GM12878 (cell line): ENCODE measurements at regions not wholly inside any gene's neighbourhood (a gene's known extent, or its start where the extent isn't known, plus 50 kb on each side); places are given as distances from the start of the nearest gene placed in this dataset.

Experiments used
- ATAC-seq: fragments of 200-7000 bp; cut with Tn5 transposase; 3 replicates; pipeline ENCODE4 v1.9.1; 2020; ENCODE audit warnings: mild to moderate bottlenecking, moderate library complexity
- BruUV-seq: library from RNA; stranded (reverse); fragments of 400-500 nt; replicated peaks from 2 replicates; lab custom pipeline; 2021; lab: Mats Ljungman, UMichigan
- CTCF ChIA-PET: fragments of 300-600 bp; sonication (Branson Sonifier 250); formaldehyde crosslinking; extraction: SDS; loops from one replicate; lab custom pipeline; 2021; ENCODE audit warnings: inconsistent platforms; lab: Yijun Ruan, JAX
- POLR2A ChIA-PET: fragments of 350-600 bp; formaldehyde crosslinking; extraction: SDS; loops from one replicate; lab custom pipeline; 2021; ENCODE audit warnings: inconsistent platforms; lab: Charles Lee
- RAD21 ChIA-PET: fragments of 300-600 bp; sonication (Branson Sonifier 250); formaldehyde crosslinking; loops from one replicate; lab custom pipeline; 2023; ENCODE audit warnings: antibody characterized with exemption; ENCODE audit not compliant: unreplicated experiment; lab: Charles Lee
- SMC1A ChIA-PET: fragments of 300-600 bp; sonication (Branson Sonifier 250); formaldehyde crosslinking; loops from one replicate; lab custom pipeline; 2023; ENCODE audit not compliant: unreplicated experiment, uncharacterized antibody; lab: Charles Lee
- DNase-seq: peaks from one replicate; pipeline ENCODE4 v3.0.0-alpha.2; 2011; ENCODE audit warnings: low read depth, low spot score
- FAIRE-seq: peaks from 3 replicates; lab custom pipeline; 2011; peaks lifted over from hg19 to GRCh38; lab: Jason Lieb, UNC
- H2AFZ ChIP-seq: 2 replicates; pipeline ENCODE4 v1.6.0; 2011; ENCODE audit warnings: low read depth, low read length, control low read depth; ENCODE audit not compliant: control insufficient read depth
- H3K27ac ChIP-seq: 2 replicates; pipeline ENCODE4 v1.5.1; 2011; ENCODE audit warnings: control low read depth; ENCODE audit not compliant: control insufficient read depth, insufficient read depth
- H3K27me3 ChIP-seq, 2 experiments: replicated peaks in 1 of 2; 2 replicates each; pipeline versions ENCODE4 v1.6.0 to v1.6.1; 2011; ENCODE audit warnings: low read length in 1 of 2; ENCODE audit not compliant: control insufficient read depth in 2 of 2, insufficient read depth in 2 of 2
- H3K36me3 ChIP-seq, 2 experiments: 2 replicates each; pipeline ENCODE4 v1.5.1; 2011; ENCODE audit warnings: low read length in 1 of 2; ENCODE audit not compliant: control insufficient read depth in 2 of 2, insufficient read depth in 2 of 2
- H3K4me1 ChIP-seq: 2 replicates; pipeline ENCODE4 v1.6.1; 2011; ENCODE audit warnings: mild to moderate bottlenecking, low read length, moderate library complexity, mixed read lengths; ENCODE audit not compliant: control insufficient read depth, insufficient read depth
- H3K4me2 ChIP-seq: 2 replicates; pipeline ENCODE4 v1.6.0; 2011; ENCODE audit warnings: control low read depth; ENCODE audit not compliant: control insufficient read depth, insufficient read depth
- H3K4me3 ChIP-seq: fragments of 200-600 bp; sonication (generic); 2 replicates; pipeline ENCODE4 v1.5.1; 2016
- H3K79me2 ChIP-seq: 2 replicates; pipeline ENCODE4 v1.6.0; 2011; ENCODE audit warnings: low read length; ENCODE audit not compliant: control insufficient read depth, insufficient read depth
- H3K9ac ChIP-seq: 2 replicates; pipeline ENCODE4 v1.8.0; 2011; ENCODE audit warnings: low read length, control low read depth, mixed read lengths; ENCODE audit not compliant: control insufficient read depth, insufficient read depth
- H3K9me3 ChIP-seq: replicated peaks from 3 replicates; pipeline ENCODE4 v1.5.1; 2011; ENCODE audit warnings: mild to moderate bottlenecking, low read length; ENCODE audit not compliant: control insufficient read depth, insufficient read depth
- H4K20me1 ChIP-seq: 2 replicates; pipeline ENCODE4 v1.6.0; 2011; ENCODE audit not compliant: control insufficient read depth, insufficient read depth
- CHD2 ChIP-seq: IDR thresholded peaks from 2 replicates; pipeline ENCODE4 v1.6.1; 2011; ENCODE audit warnings: low read depth, low read length, improper control_type of control experiment, borderline replicate concordance
- EED ChIP-seq: sonication (generic); IDR thresholded peaks from 2 replicates; pipeline ENCODE4 v1.6.1; 2016; ENCODE audit warnings: antibody characterized with exemption, low read depth
- EGR1 ChIP-seq, 2 experiments: IDR thresholded peaks; 1 replicate in 1 of 2; 2 replicates in 1 of 2; pipeline ENCODE4 v1.6.1; 2011 to 2012; ENCODE audit warnings: low read depth in 2 of 2, low read length in 2 of 2, borderline replicate concordance in 1 of 2, mild to moderate bottlenecking in 1 of 2, moderate library complexity in 1 of 2
- FOS ChIP-seq: IDR thresholded peaks from 3 replicates; pipeline ENCODE4 v1.6.1; 2011; ENCODE audit warnings: borderline replicate concordance; ENCODE audit not compliant: insufficient read length; ENCODE audit errors: extremely low read depth
- HCFC1 ChIP-seq: fragments of 150-350 bp; IDR thresholded peaks from 2 replicates; pipeline ENCODE4 v1.6.1; 2014; ENCODE audit warnings: low read length
- JUND ChIP-seq: IDR thresholded peaks from 2 replicates; pipeline ENCODE4 v1.6.1; 2012; ENCODE audit warnings: low read depth, mild to moderate bottlenecking, low read length, improper control_type of control experiment, moderate library complexity
- PBX3 ChIP-seq: IDR thresholded peaks from 2 replicates; pipeline ENCODE4 v1.6.1; 2011; ENCODE audit warnings: mild to moderate bottlenecking, low read depth, low read length, moderate library complexity; ENCODE audit not compliant: insufficient replicate concordance
- POU2F2 ChIP-seq: IDR thresholded peaks from 3 replicates; pipeline ENCODE4 v1.6.1; 2011; ENCODE audit warnings: low read depth, mild to moderate bottlenecking, low read length, borderline replicate concordance
- RAD51 ChIP-seq: fragments of 450-650 bp; IDR thresholded peaks from 2 replicates; pipeline ENCODE4 v1.6.1; 2016; ENCODE audit warnings: moderate library complexity, mild to moderate bottlenecking, inconsistent platforms
- RCOR1 ChIP-seq: conservative IDR thresholded peaks from 2 replicates; pipeline ENCODE4 v1.6.1; 2012; ENCODE audit warnings: low read depth, low read length, improper control_type of control experiment
- RELA ChIP-seq: fragments of 450-650 bp; IDR thresholded peaks from 2 replicates; pipeline ENCODE4 v1.8.0; 2014; ENCODE audit warnings: borderline replicate concordance; ENCODE audit not compliant: partially characterized antibody
- TBL1XR1 ChIP-seq: IDR thresholded peaks from 2 replicates; pipeline ENCODE4 v1.6.1; 2012; ENCODE audit warnings: low read depth, low read length, improper control_type of control experiment
- WRNIP1 ChIP-seq: IDR thresholded peaks from 2 replicates; pipeline ENCODE4 v1.6.1; 2011; ENCODE audit warnings: low read depth, low read length, improper control_type of control experiment, borderline replicate concordance
- ZBED1 ChIP-seq: IDR thresholded peaks from 2 replicates; pipeline ENCODE4 v1.6.1; 2016; ENCODE audit warnings: borderline replicate concordance
- ZBTB4 ChIP-seq: fragments of 450-650 bp; formaldehyde crosslinking; IDR thresholded peaks from 2 replicates; pipeline ENCODE4 v1.4.0; 2022; ENCODE audit warnings: mild to moderate bottlenecking, moderate library complexity
- ZNF207 ChIP-seq: fragments of 450-650 bp; IDR thresholded peaks from 2 replicates; pipeline ENCODE4 v1.6.1; 2014; ENCODE audit warnings: antibody characterized with exemption, mild to moderate bottlenecking, borderline replicate concordance
- ZNF217 ChIP-seq: fragments of 450-650 bp; IDR thresholded peaks from 2 replicates; pipeline ENCODE4 v1.6.1; 2017; ENCODE audit warnings: antibody characterized with exemption, mild to moderate bottlenecking
- ZSCAN29 ChIP-seq: fragments of 450-650 bp; IDR thresholded peaks from 2 replicates; pipeline ENCODE4 v1.6.1; 2017; ENCODE audit warnings: mild to moderate bottlenecking, moderate library complexity
- WGBS: methylation state at CpG from one replicate; pipeline ENCODE4 v1.1.6; 2016; ENCODE audit warnings: low lambda C conversion rate; ENCODE audit not compliant: insufficient replicate concordance, insufficient coverage; ENCODE audit errors: missing lambda C conversion rate; 5-methylcytosine and 5-hydroxymethylcytosine counted together
- in situ Hi-C: fragments of 300-500 bp; cut with MboI; formaldehyde crosslinking; loops from 9 replicates; pipeline ENCODE4 v1.14.3; 2018; ENCODE audit warnings: mixed read lengths
- intact Hi-C: fragments of 100-400 bp; cut with micrococcal nuclease; formaldehyde crosslinking; loops from one replicate; pipeline ENCODE4 v1.14.2; 2022; ENCODE audit not compliant: unreplicated experiment

- no peak for TF ChIP-seq EGR1 (IDR thresholded peaks at IDR 0.05; ENCODE audit: borderline replicate concordance in 1 of 2, low read depth in 2 of 2, low read length in 2 of 2)
- no peak for TF ChIP-seq ZNF207
- no peak for TF ChIP-seq TBL1XR1
- TF ChIP-seq ZSCAN29: no peak
- no peak for TF ChIP-seq RELA
- no peak for TF ChIP-seq ZBTB4 (CRISPR knock-in tag)
- TF ChIP-seq EED: no peak
These were observed 580.3 kb upstream of the CA10 start (continued) for GRCh38 chr17:52738791-52739190.

- no peak for ATAC-seq
- no peak for FAIRE-seq
These were observed 578.6 kb upstream of the CA10 start for GRCh38 chr17:52737071-52737470.

More at GRCh38 chr17:52737071-52737470, 578.6 kb upstream of the CA10 start:
- Histone ChIP-seq H4K20me1 (no peaks in the 10 kb centered on the region), H3K9me3 (no peaks in the 10 kb centered on the region), H3K9ac (no peak overlapping the region), H3K27ac (no peak overlapping the region), H3K4me2 (no peak overlapping the region), H3K79me2 (no peaks in the 10 kb centered on the region), H3K4me3 (no peak overlapping the region), H2AFZ (no peak overlapping the region)
- ChIA-PET CTCF (no interaction called here), RAD21 (no interaction called here)
- WGBS: 2% methylated on average over 3 of the region's 3 CpGs
- no peak for DNase-seq
- BruUV-seq: no TSS peak
- TF ChIP-seq HCFC1 (no peak), POU2F2 (no peak), RAD51 (no peak), RCOR1 (no peak), WRNIP1 (no peak), ZBED1 (no peak), FOS (no peak), JUND (no peak), ZNF217 (no peak), RELA (no peak), PBX3 (no peak), CHD2 (no peak)
- TF ChIP-seq, all 136 proteins: peak for 0
- H3K36me3 ChIP-seq: no peaks in the 10 kb centered on the region
- POLR2A ChIA-PET: no interaction called here
- H3K27me3 ChIP-seq: no peaks in the 10 kb centered on the region
- SMC1A ChIA-PET: no interaction called here
- in situ Hi-C loops (no loop called here), intact Hi-C loops (no loop called here)
- H3K4me1 ChIP-seq: no peaks in the 10 kb centered on the region
